Suprapubic skin (tissue), 4 donors: ENCODE measurements at regions not wholly inside any gene's neighbourhood (a gene's known extent, or its start where the extent isn't known, plus 50 kb on each side); places are given as distances from the start of the nearest gene placed in this dataset.
"Not testable (repeated sequence)": the region's sequence is repeated elsewhere in the genome, so short reads cannot be mapped to it uniquely, and the experiment has no call there.

Experiments
- DNase-seq, 2 donors: peaks; one replicate each; pipeline ENCODE4 v3.0.0-alpha.2; 2019; ENCODE audit warnings: low spot score in 2 of 2
- H3K27ac ChIP-seq: fragments of 200-600 bp; sonication (generic); one replicate; pipeline ENCODE4 v1.5.1; 2019
- H3K27me3 ChIP-seq: fragments of 200-600 bp; sonication (generic); one replicate; pipeline ENCODE4 v1.5.1; 2019
- H3K36me3 ChIP-seq: fragments of 200-600 bp; sonication (generic); one replicate; pipeline ENCODE4 v1.5.1; 2019
- H3K4me1 ChIP-seq: fragments of 200-600 bp; sonication (generic); one replicate; pipeline ENCODE4 v1.5.1; 2019
- H3K4me3 ChIP-seq: fragments of 200-600 bp; sonication (generic); one replicate; pipeline ENCODE4 v1.5.1; 2019; ENCODE audit warnings: mild to moderate bottlenecking
- H3K9me3 ChIP-seq: fragments of 200-600 bp; sonication (generic); one replicate; pipeline ENCODE4 v1.5.1; 2019
- EP300 ChIP-seq: sonication (generic); formaldehyde crosslinking; IDR thresholded peaks from one replicate; pipeline ENCODE4 v1.6.1; 2017; ENCODE audit warnings: antibody characterized with exemption
- POLR2A ChIP-seq, 2 donors: fragments of 450-650 bp; IDR thresholded peaks; one replicate each; pipeline ENCODE4 v1.6.1; 2017; ENCODE audit warnings: antibody characterized with exemption in 2 of 2, mild to moderate bottlenecking in 2 of 2, moderate library complexity in 2 of 2
- POLR2AphosphoS5 ChIP-seq, 3 donors: sonication (generic); formaldehyde crosslinking; IDR thresholded peaks; one replicate each; pipeline ENCODE4 v1.6.1; 2017; ENCODE audit warnings: antibody characterized with exemption in 3 of 3
- WGBS: methylation state at CpG from one replicate; pipeline ENCODE4 v1.1.5; 2018; 5-methylcytosine and 5-hydroxymethylcytosine counted together
- TF ChIP-seq, protein P1 (sequence below), 2 donors: fragments of 200-600 bp in 1 of 2; fragments of 450-650 bp in 1 of 2; sonication (generic) in 1 of 2; IDR thresholded peaks; one replicate each; pipeline ENCODE4 v1.5.1; 2016 to 2019; ENCODE audit warnings: antibody characterized with exemption in 2 of 2, mild to moderate bottlenecking in 1 of 2, moderate library complexity in 1 of 2

DNA sequence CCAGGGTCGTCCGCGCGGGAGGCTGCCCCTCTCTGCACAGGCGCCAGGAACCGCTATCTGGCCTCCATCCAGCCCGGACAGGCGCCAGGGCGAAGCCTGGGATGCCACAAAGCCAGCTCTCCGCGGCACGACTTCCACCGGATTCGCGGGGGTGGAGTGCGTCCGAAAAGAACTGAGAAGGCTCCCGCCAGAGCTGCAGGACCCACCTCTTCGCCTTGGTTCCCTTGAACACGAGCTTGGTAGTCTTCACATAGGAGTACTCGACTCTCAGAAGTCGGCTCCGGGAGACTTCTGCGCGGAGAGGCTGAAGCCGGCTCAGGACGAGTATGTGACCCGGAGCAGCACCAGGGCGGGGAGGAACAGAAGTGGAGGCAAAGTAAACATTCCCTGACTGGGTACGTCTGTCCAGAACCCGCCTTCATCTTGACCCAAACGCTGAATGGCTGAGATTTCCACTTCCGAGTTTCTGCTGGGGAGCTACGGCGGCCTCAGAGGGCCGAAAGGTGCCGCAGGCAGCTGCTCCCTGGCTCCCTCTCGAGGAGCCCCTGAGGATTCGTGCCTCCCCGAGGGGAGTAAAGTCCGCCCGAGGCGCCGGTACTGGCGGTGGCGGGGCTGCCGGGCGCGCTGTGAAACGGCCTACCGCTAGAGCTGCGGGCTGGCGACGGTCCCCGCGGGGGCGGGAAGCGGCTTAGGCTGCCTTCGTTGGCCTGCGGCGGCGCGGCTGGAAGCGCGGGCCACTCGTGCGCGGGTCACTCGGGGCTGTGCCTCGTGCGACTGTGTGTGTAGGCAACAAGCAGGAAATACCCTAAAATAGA, 2654.9 kb upstream of the DEFB115 start:
- WGBS: 12% methylated on average over 34 of the region's 71 CpGs
- Histone ChIP-seq H3K4me3 (peak overlapping the region; percentile 73), H3K27ac (peak overlapping the region; percentile 73)
- not testable (repeated sequence) for H3K36me3 ChIP-seq, H3K27me3 ChIP-seq, H3K9me3 ChIP-seq, H3K4me1 ChIP-seq
- peak; percentile 66 to 82 for DNase-seq
- peak in 1 of 3 donors; percentile 77 for TF ChIP-seq POLR2AphosphoS5 (IDR thresholded peaks at IDR 0.05)
- TF ChIP-seq, protein P1, sequence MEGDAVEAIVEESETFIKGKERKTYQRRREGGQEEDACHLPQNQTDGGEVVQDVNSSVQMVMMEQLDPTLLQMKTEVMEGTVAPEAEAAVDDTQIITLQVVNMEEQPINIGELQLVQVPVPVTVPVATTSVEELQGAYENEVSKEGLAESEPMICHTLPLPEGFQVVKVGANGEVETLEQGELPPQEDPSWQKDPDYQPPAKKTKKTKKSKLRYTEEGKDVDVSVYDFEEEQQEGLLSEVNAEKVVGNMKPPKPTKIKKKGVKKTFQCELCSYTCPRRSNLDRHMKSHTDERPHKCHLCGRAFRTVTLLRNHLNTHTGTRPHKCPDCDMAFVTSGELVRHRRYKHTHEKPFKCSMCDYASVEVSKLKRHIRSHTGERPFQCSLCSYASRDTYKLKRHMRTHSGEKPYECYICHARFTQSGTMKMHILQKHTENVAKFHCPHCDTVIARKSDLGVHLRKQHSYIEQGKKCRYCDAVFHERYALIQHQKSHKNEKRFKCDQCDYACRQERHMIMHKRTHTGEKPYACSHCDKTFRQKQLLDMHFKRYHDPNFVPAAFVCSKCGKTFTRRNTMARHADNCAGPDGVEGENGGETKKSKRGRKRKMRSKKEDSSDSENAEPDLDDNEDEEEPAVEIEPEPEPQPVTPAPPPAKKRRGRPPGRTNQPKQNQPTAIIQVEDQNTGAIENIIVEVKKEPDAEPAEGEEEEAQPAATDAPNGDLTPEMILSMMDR (IDR thresholded peaks at IDR 0.05): peak in 1 of 2 donors; percentile 61

GRCh38 chr20:28603218-28603577, 2654.3 kb upstream of the DEFB115 start:
- H3K4me1 ChIP-seq: not testable (repeated sequence)
- 75% methylated on average over 17 of the region's 17 CpGs for WGBS

GRCh38 chr20:28616354-28616753, 2641.1 kb upstream of the DEFB115 start:
- H3K27ac ChIP-seq: no peak overlapping the region
- no peak overlapping the region for H3K4me3 ChIP-seq
- H3K36me3 ChIP-seq: no peaks in the 10 kb centered on the region
- H3K4me1 ChIP-seq: no peaks in the 10 kb centered on the region
- H3K9me3 ChIP-seq: peaks cover 18% of the 10 kb centered on the region
- DNase-seq: no peak
- TF ChIP-seq EP300: no peak
- TF ChIP-seq POLR2AphosphoS5 (IDR thresholded peaks at IDR 0.05): no peak
- TF ChIP-seq, protein P1 (IDR thresholded peaks at IDR 0.05): no peak
- no peak for TF ChIP-seq POLR2A (IDR thresholded peaks at IDR 0.05)
- H3K27me3 ChIP-seq: peaks cover 3% of the 10 kb centered on the region
- WGBS: 37% methylated on average over 1 of the region's 1 CpG

More at GRCh38 chr20:28603218-28603577, 2654.3 kb upstream of the DEFB115 start:
- peak overlapping the region; percentile 73 for H3K27ac ChIP-seq
- peak overlapping the region; percentile 73 for H3K4me3 ChIP-seq
- H3K27me3 ChIP-seq, H3K36me3 ChIP-seq, H3K9me3 ChIP-seq, DNase-seq: not testable (repeated sequence)

- not testable (repeated sequence) for H3K4me3 ChIP-seq, H3K36me3 ChIP-seq
These were observed 2637.4 kb upstream of the DEFB115 start for GRCh38 chr20:28619956-28620651.

GRCh38 chr20:28625112-28625511, 2632.4 kb upstream of the DEFB115 start:
- not testable (repeated sequence) for DNase-seq
- 58% methylated on average over 2 of the region's 2 CpGs for WGBS

More at GRCh38 chr20:28619956-28620651, 2637.4 kb upstream of the DEFB115 start:
- H3K27ac ChIP-seq, H3K27me3 ChIP-seq, H3K4me1 ChIP-seq, DNase-seq: not testable (repeated sequence)
- WGBS: 80% methylated on average over 12 of the region's 20 CpGs
- H3K9me3 ChIP-seq: peaks cover 16% of the 10 kb centered on the region

GRCh38 chr20:28640831-28641230, 2616.6 kb upstream of the DEFB115 start:
- H3K4me1 ChIP-seq, H3K27ac ChIP-seq, H3K27me3 ChIP-seq, DNase-seq, H3K9me3 ChIP-seq, H3K36me3 ChIP-seq, H3K4me3 ChIP-seq: not testable (repeated sequence)
- WGBS: 54% methylated on average over 2 of the region's 2 CpGs

More at GRCh38 chr20:28625112-28625511, 2632.4 kb upstream of the DEFB115 start:
- H3K36me3 ChIP-seq, H3K27me3 ChIP-seq, H3K4me1 ChIP-seq, H3K27ac ChIP-seq, H3K4me3 ChIP-seq, H3K9me3 ChIP-seq: not testable (repeated sequence)
